Astrocyte (in vitro differentiated cells and primary cell): ENCODE measurements at regions not wholly inside any gene's neighbourhood (a gene's known extent, or its start where the extent isn't known, plus 50 kb on each side); places are given as distances from the start of the nearest gene placed in this dataset.

Experiments used
- DNase-seq: peaks from one replicate; pipeline ENCODE4 v3.0.0-alpha.2; 2010; ENCODE audit warnings: low read depth
- FAIRE-seq: peaks from 2 replicates; lab custom pipeline; 2011; peaks lifted over from hg19 to GRCh38; lab: Jason Lieb, UNC
- H2AFZ ChIP-seq: 2 replicates; pipeline ENCODE4 v1.6.0; 2012; ENCODE audit warnings: low read depth, low read length, inconsistent platforms
- H3K27ac ChIP-seq: 2 replicates; pipeline ENCODE4 v1.5.1; 2011; ENCODE audit warnings: low read depth, low read length, inconsistent platforms
- H3K27me3 ChIP-seq: 2 replicates; pipeline ENCODE4 v1.6.0; 2011; ENCODE audit warnings: low read length, inconsistent platforms; ENCODE audit not compliant: insufficient read depth
- H3K36me3 ChIP-seq: 2 replicates; pipeline ENCODE4 v1.5.1; 2011; ENCODE audit warnings: low read length, inconsistent platforms; ENCODE audit not compliant: insufficient read depth
- H3K4me1 ChIP-seq: 2 replicates; pipeline ENCODE4 v1.5.1; 2011; ENCODE audit warnings: low read length, inconsistent platforms; ENCODE audit not compliant: insufficient read depth
- H3K4me2 ChIP-seq: 2 replicates; pipeline ENCODE4 v1.6.0; 2012; ENCODE audit warnings: low read length, inconsistent platforms
- H3K4me3 ChIP-seq: 2 replicates; pipeline ENCODE4 v1.5.1; 2011; ENCODE audit warnings: low read depth, mild to moderate bottlenecking, low read length, inconsistent platforms; ENCODE audit not compliant: insufficient read depth
- H3K79me2 ChIP-seq: 2 replicates; pipeline ENCODE4 v1.6.0; 2012; ENCODE audit warnings: mild to moderate bottlenecking, low read length, inconsistent platforms; ENCODE audit not compliant: insufficient read depth
- H3K9ac ChIP-seq: 2 replicates; pipeline ENCODE4 v1.6.0; 2012; ENCODE audit warnings: mild to moderate bottlenecking, low read length, inconsistent platforms
- H3K9me3 ChIP-seq: 2 replicates; pipeline ENCODE4 v1.5.1; 2012; ENCODE audit warnings: low read depth, mild to moderate bottlenecking, low read length, inconsistent platforms; ENCODE audit not compliant: insufficient read depth
- H4K20me1 ChIP-seq: 2 replicates; pipeline ENCODE4 v1.6.0; 2012; ENCODE audit warnings: low read length, inconsistent platforms; ENCODE audit not compliant: insufficient read depth
- H3K27ac Mint-ChIP-seq: one replicate; pipeline ENCODE4 v1.8.0; 2021; ENCODE audit warnings: mild to moderate bottlenecking, mixed read lengths; ENCODE audit not compliant: unreplicated experiment
- H3K27me3 Mint-ChIP-seq: one replicate; pipeline ENCODE4 v1.8.0; 2021; ENCODE audit warnings: low read depth, mixed read lengths; ENCODE audit not compliant: unreplicated experiment
- H3K36me3 Mint-ChIP-seq: one replicate; pipeline ENCODE4 v1.8.0; 2021; ENCODE audit warnings: low read depth, mixed read lengths; ENCODE audit not compliant: unreplicated experiment
- H3K4me1 Mint-ChIP-seq: one replicate; pipeline ENCODE4 v1.8.0; 2021; ENCODE audit warnings: low read depth, mixed read lengths; ENCODE audit not compliant: unreplicated experiment
- H3K4me3 Mint-ChIP-seq: one replicate; pipeline ENCODE4 v1.8.0; 2021; ENCODE audit warnings: mild to moderate bottlenecking, moderate library complexity, mixed read lengths; ENCODE audit not compliant: unreplicated experiment
- H3K9me3 Mint-ChIP-seq: one replicate; pipeline ENCODE4 v1.8.0; 2021; ENCODE audit warnings: mild to moderate bottlenecking, mixed read lengths; ENCODE audit not compliant: unreplicated experiment
- CTCF ChIP-seq: IDR thresholded peaks from 2 replicates; pipeline ENCODE4 v1.5.1; 2011; ENCODE audit warnings: low read depth, mild to moderate bottlenecking, inconsistent platforms, low read length, moderate library complexity; ENCODE audit not compliant: insufficient read depth
- EZH2 ChIP-seq: IDR thresholded peaks from 2 replicates; pipeline ENCODE4 v1.6.1; 2012; ENCODE audit warnings: mild to moderate bottlenecking, low read length, inconsistent platforms; ENCODE audit not compliant: insufficient read depth

- H3K4me1 ChIP-seq, result no peaks in the 10 kb centered on the region
- Mint-ChIP-seq H3K36me3 (peaks cover 1% of the 10 kb centered on the region), H3K9me3 (peaks cover 17% of the 10 kb centered on the region), H3K4me3 (no peak overlapping the region), H3K4me1 (no peaks in the 10 kb centered on the region), H3K27ac (no peak overlapping the region), H3K27me3 (peaks cover 7% of the 10 kb centered on the region)
- H3K27ac ChIP-seq, result no peak overlapping the region
- H3K27me3 ChIP-seq, result no peaks in the 10 kb centered on the region
- no peak for TF ChIP-seq EZH2
- TF ChIP-seq CTCF, result no peak
- no peak overlapping the region for H2AFZ ChIP-seq
- H3K36me3 ChIP-seq, result no peaks in the 10 kb centered on the region
- no peak for FAIRE-seq
- no peak overlapping the region for H3K4me2 ChIP-seq
- H3K79me2 ChIP-seq, result no peaks in the 10 kb centered on the region
- H3K4me3 ChIP-seq, result no peak overlapping the region
- H4K20me1 ChIP-seq, result no peaks in the 10 kb centered on the region
- no peaks in the 10 kb centered on the region for H3K9me3 ChIP-seq
- no peak overlapping the region for H3K9ac ChIP-seq
- peak; percentile 26 for DNase-seq
Observed at GRCh38 chr1:94362466-94363058, 55.6 kb upstream of the ABCD3 start.

- no peak overlapping the region for H3K4me2 ChIP-seq
- peaks cover 1% of the 10 kb centered on the region for H3K36me3 Mint-ChIP-seq
- H4K20me1 ChIP-seq, result no peaks in the 10 kb centered on the region
- DNase-seq, result no peak
- H3K27me3 ChIP-seq, result peaks cover 4% of the 10 kb centered on the region
- no peak overlapping the region for H3K27ac ChIP-seq
- H3K4me1 Mint-ChIP-seq, result no peaks in the 10 kb centered on the region
- H3K79me2 ChIP-seq, result no peaks in the 10 kb centered on the region
- no peaks in the 10 kb centered on the region for H3K36me3 ChIP-seq
- no peaks in the 10 kb centered on the region for H3K9me3 ChIP-seq
- peaks cover 5% of the 10 kb centered on the region for H3K27me3 Mint-ChIP-seq
- no peak overlapping the region for H3K4me3 Mint-ChIP-seq
- H3K9me3 Mint-ChIP-seq, result no peaks in the 10 kb centered on the region
- TF ChIP-seq EZH2, result no peak
- TF ChIP-seq CTCF, result no peak
- H3K4me1 ChIP-seq, result no peaks in the 10 kb centered on the region
- no peak overlapping the region for H3K9ac ChIP-seq
- H2AFZ ChIP-seq, result no peak overlapping the region
- FAIRE-seq, result no peak
- no peak overlapping the region for H3K4me3 ChIP-seq
- no peak overlapping the region for H3K27ac Mint-ChIP-seq
Observed at GRCh38 chr1:94358630-94359599, 59.3 kb upstream of the ABCD3 start.

GRCh38 chr1:94357661-94358060, 60.5 kb upstream of the ABCD3 start:
- Histone ChIP-seq H3K4me1 (no peaks in the 10 kb centered on the region), H2AFZ (no peak overlapping the region), H3K4me2 (no peak overlapping the region), H4K20me1 (no peaks in the 10 kb centered on the region), H3K27ac (no peak overlapping the region), H3K9ac (no peak overlapping the region), H3K9me3 (no peaks in the 10 kb centered on the region), H3K36me3 (no peaks in the 10 kb centered on the region), H3K4me3 (no peak overlapping the region), H3K27me3 (peaks cover 4% of the 10 kb centered on the region), H3K79me2 (no peaks in the 10 kb centered on the region)
- no peak for DNase-seq
- no peak overlapping the region for H3K27ac Mint-ChIP-seq
- H3K4me1 Mint-ChIP-seq, result no peaks in the 10 kb centered on the region
- no peak for FAIRE-seq
- no peak overlapping the region for H3K4me3 Mint-ChIP-seq
- H3K27me3 Mint-ChIP-seq, result peaks cover 5% of the 10 kb centered on the region
- TF ChIP-seq EZH2 (no peak), CTCF (no peak)
- peaks cover 2% of the 10 kb centered on the region for H3K9me3 Mint-ChIP-seq
- peaks cover 1% of the 10 kb centered on the region for H3K36me3 Mint-ChIP-seq
